SU-DHL-6 (cell line): ENCODE measurements at regions not wholly inside any gene's neighbourhood (a gene's known extent, or its start where the extent isn't known, plus 50 kb on each side); places are given as distances from the start of the nearest gene placed in this dataset.

ENCODE experiments used
- H2AFZ ChIP-seq: fragments of 200-600 bp; sonication (generic); 2 replicates; pipeline ENCODE4 v1.6.1; 2014; ENCODE audit warnings: low read depth, mild to moderate bottlenecking, moderate library complexity, mixed read lengths, antibody characterized with exemption, low read length; ENCODE audit not compliant: severe bottlenecking
- H3F3A ChIP-seq: fragments of 200-600 bp; shearing (Covaris generic); 2 replicates; pipeline ENCODE4 v1.6.0; 2016; ENCODE audit warnings: antibody characterized with exemption, mild to moderate bottlenecking; ENCODE audit not compliant: insufficient read depth
- H3K27ac ChIP-seq: fragments of 200-600 bp; sonication (generic); 2 replicates; pipeline ENCODE4 v1.5.1; 2016; ENCODE audit warnings: low read depth, mild to moderate bottlenecking, low read length, moderate library complexity, mixed read lengths
- H3K27me3 ChIP-seq: fragments of 200-600 bp; sonication (generic), shearing (Covaris generic); 2 replicates; pipeline ENCODE4 v1.6.0; 2014; ENCODE audit warnings: mild to moderate bottlenecking, low read length
- H3K36me3 ChIP-seq: fragments of 200-600 bp; sonication (generic); 2 replicates; pipeline ENCODE4 v1.6.1; 2014; ENCODE audit warnings: mild to moderate bottlenecking, low read length, mixed read lengths
- H3K4me2 ChIP-seq: fragments of 300-600, 200-600 bp; shearing (Covaris generic), sonication (generic); 2 replicates; pipeline ENCODE4 v1.6.0; 2014; ENCODE audit warnings: low read length, low read depth, mild to moderate bottlenecking; ENCODE audit not compliant: poor library complexity, severe bottlenecking
- H3K4me3 ChIP-seq: fragments of 200-600 bp; sonication (generic); 2 replicates; pipeline ENCODE4 v1.5.1; 2014; ENCODE audit warnings: antibody characterized with exemption, low read length, mild to moderate bottlenecking, mixed read lengths; ENCODE audit not compliant: insufficient read depth, poor library complexity, severe bottlenecking
- H3K79me2 ChIP-seq: fragments of 200-600 bp; sonication (generic); 2 replicates; pipeline ENCODE4 v1.6.1; 2014; ENCODE audit warnings: mild to moderate bottlenecking, low read length, moderate library complexity; ENCODE audit not compliant: insufficient read depth
- H3K9ac ChIP-seq: fragments of 200-600 bp; sonication (generic); 2 replicates; pipeline ENCODE4 v1.7.0; 2014; ENCODE audit warnings: mild to moderate bottlenecking, low read length
- H3K9me2 ChIP-seq: fragments of 200-600 bp; sonication (generic); replicated peaks from 2 replicates; pipeline ENCODE4 v1.6.1; 2014; ENCODE audit warnings: low read length; ENCODE audit not compliant: insufficient read depth
- H3K9me3 ChIP-seq: fragments of 200-600 bp; sonication (generic); 2 replicates; pipeline ENCODE4 v1.6.1; 2014; ENCODE audit warnings: low read length, mixed read lengths; ENCODE audit not compliant: insufficient read depth
- H4K20me1 ChIP-seq: fragments of 200-600 bp; sonication (generic); 2 replicates; pipeline ENCODE4 v1.6.1; 2014; ENCODE audit warnings: low read depth, mild to moderate bottlenecking, antibody characterized with exemption, low read length, moderate library complexity, mixed read lengths
- EZH2phosphoT487 ChIP-seq: fragments of 200-600 bp; sonication (generic), shearing (Covaris generic); conservative IDR thresholded peaks from 2 replicates; pipeline ENCODE4 v1.6.1; 2018; ENCODE audit warnings: mild to moderate bottlenecking, antibody characterized with exemption, low read length, moderate library complexity, mixed read lengths
- TF ChIP-seq, protein P1 (sequence below): fragments of 200-600 bp; sonication (generic); IDR thresholded peaks from one replicate; pipeline ENCODE4 v1.5.1; 2017; ENCODE audit warnings: antibody characterized with exemption, mild to moderate bottlenecking, low read length, moderate library complexity; ENCODE audit not compliant: insufficient read depth, poor library complexity, severe bottlenecking

DNA sequence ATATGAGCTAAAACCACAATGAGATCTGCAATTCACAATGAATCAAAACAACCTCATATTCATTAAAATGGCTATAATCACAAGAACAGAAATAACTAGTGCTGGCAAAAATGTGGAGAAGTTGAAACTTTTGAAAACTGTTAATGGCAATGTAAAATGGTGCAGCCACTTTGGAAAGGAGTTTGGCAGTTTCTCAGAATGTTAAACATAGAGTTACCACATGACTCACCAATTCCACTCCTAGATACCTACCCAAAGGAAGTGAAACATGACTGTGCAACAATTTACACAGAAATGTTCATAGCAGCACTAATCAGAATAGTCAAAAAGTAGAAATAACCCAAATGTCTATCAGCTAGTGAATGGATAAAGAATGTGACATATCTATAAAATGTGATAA is 862.2 kb downstream of the DTWD2 start:
- H3K4me3 ChIP-seq = no peak overlapping the region
- TF ChIP-seq, protein P1, sequence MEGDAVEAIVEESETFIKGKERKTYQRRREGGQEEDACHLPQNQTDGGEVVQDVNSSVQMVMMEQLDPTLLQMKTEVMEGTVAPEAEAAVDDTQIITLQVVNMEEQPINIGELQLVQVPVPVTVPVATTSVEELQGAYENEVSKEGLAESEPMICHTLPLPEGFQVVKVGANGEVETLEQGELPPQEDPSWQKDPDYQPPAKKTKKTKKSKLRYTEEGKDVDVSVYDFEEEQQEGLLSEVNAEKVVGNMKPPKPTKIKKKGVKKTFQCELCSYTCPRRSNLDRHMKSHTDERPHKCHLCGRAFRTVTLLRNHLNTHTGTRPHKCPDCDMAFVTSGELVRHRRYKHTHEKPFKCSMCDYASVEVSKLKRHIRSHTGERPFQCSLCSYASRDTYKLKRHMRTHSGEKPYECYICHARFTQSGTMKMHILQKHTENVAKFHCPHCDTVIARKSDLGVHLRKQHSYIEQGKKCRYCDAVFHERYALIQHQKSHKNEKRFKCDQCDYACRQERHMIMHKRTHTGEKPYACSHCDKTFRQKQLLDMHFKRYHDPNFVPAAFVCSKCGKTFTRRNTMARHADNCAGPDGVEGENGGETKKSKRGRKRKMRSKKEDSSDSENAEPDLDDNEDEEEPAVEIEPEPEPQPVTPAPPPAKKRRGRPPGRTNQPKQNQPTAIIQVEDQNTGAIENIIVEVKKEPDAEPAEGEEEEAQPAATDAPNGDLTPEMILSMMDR = no peak
- no peak for TF ChIP-seq EZH2phosphoT487
- no peaks in the 10 kb centered on the region for H3K9me2 ChIP-seq

DNA sequence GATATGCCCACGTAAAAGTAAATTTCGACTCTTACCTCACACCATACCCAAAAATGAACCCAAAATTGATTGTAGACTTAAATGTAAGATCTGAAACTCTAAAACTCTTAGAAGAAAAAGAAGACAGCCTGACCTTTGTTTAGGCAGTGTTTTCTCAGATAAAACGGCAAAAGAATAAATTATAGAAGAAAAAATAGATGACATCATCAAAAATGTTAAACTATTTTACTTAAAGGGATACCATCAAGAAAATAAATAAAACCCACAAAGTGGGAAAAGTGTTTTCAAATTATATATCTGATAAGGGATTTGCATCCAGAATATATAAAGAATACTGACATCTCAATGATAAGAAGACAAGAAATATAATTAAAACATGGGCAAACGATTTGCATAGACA is 862.7 kb downstream of the DTWD2 start:
- Histone ChIP-seq H3K27me3 (no peaks in the 10 kb centered on the region), H4K20me1 (no peaks in the 10 kb centered on the region), H3K9me3 (no peaks in the 10 kb centered on the region), H3K4me3 (no peak overlapping the region), H3F3A (no peaks in the 10 kb centered on the region), H3K79me2 (no peaks in the 10 kb centered on the region), H3K27ac (no peak overlapping the region), H3K4me2 (no peak overlapping the region), H3K36me3 (no peaks in the 10 kb centered on the region), H2AFZ (no peak overlapping the region), H3K9ac (no peak overlapping the region), H3K9me2 (no peaks in the 10 kb centered on the region)
- TF ChIP-seq EZH2phosphoT487 = no peak
- TF ChIP-seq, protein P1 = no peak

More for the DNA sequence above, 862.2 kb downstream of the DTWD2 start:
- Histone ChIP-seq H3K9ac (no peak overlapping the region), H3K27me3 (no peaks in the 10 kb centered on the region), H3F3A (no peaks in the 10 kb centered on the region), H3K9me3 (no peaks in the 10 kb centered on the region), H4K20me1 (no peaks in the 10 kb centered on the region), H3K27ac (no peak overlapping the region), H3K4me2 (no peak overlapping the region), H3K79me2 (no peaks in the 10 kb centered on the region), H2AFZ (no peak overlapping the region), H3K36me3 (no peaks in the 10 kb centered on the region)

DNA sequence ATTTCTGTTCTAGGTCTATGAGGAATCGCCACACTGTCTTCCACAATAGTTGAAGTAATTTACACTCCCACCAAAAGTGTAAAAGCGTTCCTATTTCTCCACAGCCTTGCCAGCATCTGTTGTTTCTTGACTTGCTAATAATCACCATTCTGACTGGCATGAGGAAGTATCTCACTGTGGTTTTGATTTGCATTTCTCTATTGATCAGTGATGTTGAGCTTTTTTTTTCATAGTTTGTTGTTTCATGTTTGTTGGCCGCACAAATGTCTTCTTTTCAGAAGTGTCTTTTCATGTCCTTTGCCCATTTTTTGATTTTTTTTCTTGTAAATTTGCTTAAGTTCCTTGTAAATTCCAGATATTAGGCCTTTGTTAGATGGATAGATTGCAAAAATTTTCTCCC is 867.1 kb downstream of the DTWD2 start:
- Histone ChIP-seq H4K20me1 (no peaks in the 10 kb centered on the region), H3K9me2 (no peaks in the 10 kb centered on the region), H3K4me3 (no peak overlapping the region), H3K4me2 (no peak overlapping the region), H3K79me2 (no peaks in the 10 kb centered on the region), H3F3A (no peaks in the 10 kb centered on the region), H3K36me3 (no peaks in the 10 kb centered on the region), H3K9ac (no peak overlapping the region), H2AFZ (no peak overlapping the region), H3K27ac (no peak overlapping the region), H3K9me3 (no peaks in the 10 kb centered on the region), H3K27me3 (no peaks in the 10 kb centered on the region)
- TF ChIP-seq, protein P1 = no peak
- no peak for TF ChIP-seq EZH2phosphoT487

DNA sequence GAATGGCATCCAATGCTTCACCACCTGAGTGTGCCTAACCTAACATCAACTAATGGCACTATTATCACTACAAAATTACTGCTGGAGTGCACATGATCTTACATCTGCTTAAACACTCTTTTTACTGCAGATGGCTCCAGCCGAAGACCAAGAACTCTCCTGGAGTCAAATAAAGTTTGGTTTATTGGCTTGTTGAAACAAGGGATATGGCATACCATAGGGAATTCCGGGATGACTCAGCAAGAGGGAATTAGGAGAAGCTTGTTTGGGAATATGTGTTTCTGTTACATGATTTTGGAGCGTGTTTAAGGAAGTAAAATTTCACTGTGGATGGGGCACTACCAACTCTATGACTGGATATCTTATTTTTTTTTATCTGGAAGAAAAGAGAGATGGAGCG is 872.6 kb downstream of the DTWD2 start:
- Histone ChIP-seq H3K27me3 (no peaks in the 10 kb centered on the region), H3K79me2 (no peaks in the 10 kb centered on the region), H3F3A (no peaks in the 10 kb centered on the region), H3K36me3 (no peaks in the 10 kb centered on the region), H3K9me3 (no peaks in the 10 kb centered on the region), H4K20me1 (no peaks in the 10 kb centered on the region), H3K9ac (no peak overlapping the region), H3K4me3 (no peak overlapping the region), H3K9me2 (no peaks in the 10 kb centered on the region), H3K27ac (no peak overlapping the region), H3K4me2 (no peak overlapping the region), H2AFZ (no peak overlapping the region)
- TF ChIP-seq, protein P1 = no peak
- no peak for TF ChIP-seq EZH2phosphoT487
